ENCODE measurements at regions not wholly inside any gene's neighbourhood (a gene's known extent, or its start where the extent isn't known, plus 50 kb on each side); places are given as distances from the start of the nearest gene placed in this dataset.

- no peak for DNase-seq
These were observed 288.7 kb downstream of the RNF144B start for GRCh38 chr6:18675881-18676280.

DNA sequence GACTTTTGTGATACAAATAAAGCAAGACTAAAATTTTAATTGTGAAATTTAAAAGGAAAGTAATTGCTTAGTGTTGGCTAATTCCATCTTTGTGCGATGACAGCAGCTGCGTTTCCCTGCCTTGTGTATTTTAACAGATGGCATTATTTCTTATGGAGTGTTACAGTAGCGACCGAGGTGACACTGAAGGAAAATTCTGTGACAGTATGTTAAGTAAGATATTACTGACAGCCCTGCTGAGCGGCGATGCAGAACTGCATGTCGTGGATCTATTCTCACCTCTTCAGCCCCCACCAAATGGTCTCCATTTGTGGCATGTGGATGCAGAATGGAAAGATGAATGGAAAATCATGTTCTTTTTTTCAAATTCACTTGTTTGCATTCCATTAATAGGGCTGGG is 289.4 kb downstream of the RNF144B start:
- DNase-seq: no peak

GRCh38 chr6:18680842-18681241 is 293.7 kb downstream of the RNF144B start:
- no peak for DNase-seq

- no peak for DNase-seq
These were observed 294.8 kb downstream of the RNF144B start for GRCh38 chr6:18681832-18682503.

DNA sequence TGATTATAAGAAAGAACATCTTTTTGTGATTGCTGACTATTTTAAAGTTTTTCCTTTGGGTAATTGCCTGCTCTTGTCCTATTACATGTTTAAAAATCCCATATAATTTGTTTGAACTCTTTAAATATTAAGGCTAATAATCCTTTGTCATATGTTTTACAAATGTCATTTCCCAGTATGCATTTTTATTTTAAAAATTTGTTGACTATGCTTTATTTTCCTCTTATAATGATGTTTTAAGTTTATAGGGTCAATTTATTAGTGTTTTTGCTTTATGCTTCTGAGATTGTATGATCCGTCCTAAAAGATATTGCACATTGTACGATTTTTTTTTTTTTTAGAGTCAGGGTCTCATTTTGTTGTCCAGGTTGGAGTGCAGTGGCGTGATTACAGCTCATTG is 297.2 kb downstream of the RNF144B start:
- no peak for DNase-seq

- DNase-seq: no peak
These were observed 306.0 kb downstream of the RNF144B start for GRCh38 chr6:18692929-18693685.

DNA sequence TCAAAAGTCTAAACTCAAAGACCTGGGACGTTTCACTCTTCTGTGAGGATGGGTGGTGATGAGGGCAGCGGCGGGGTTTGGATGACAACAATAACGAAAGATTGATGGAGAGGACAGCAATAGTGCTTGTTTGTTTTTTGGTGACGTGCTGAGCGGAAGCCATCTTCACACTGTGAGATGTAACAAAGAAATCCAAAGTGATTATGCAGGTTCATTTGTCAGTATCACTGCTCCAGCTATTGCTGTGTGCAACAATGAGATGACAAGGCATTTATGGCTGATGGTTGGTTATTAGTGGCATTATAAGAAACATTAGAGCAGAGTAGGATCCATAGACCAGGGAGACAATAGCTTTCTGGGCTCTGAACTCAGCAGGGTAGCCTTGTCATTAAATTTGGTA is 306.7 kb downstream of the RNF144B start:
- no peak for DNase-seq

- no peak for DNase-seq
These were observed 316.4 kb downstream of the RNF144B start for GRCh38 chr6:18703546-18703945.

DNA sequence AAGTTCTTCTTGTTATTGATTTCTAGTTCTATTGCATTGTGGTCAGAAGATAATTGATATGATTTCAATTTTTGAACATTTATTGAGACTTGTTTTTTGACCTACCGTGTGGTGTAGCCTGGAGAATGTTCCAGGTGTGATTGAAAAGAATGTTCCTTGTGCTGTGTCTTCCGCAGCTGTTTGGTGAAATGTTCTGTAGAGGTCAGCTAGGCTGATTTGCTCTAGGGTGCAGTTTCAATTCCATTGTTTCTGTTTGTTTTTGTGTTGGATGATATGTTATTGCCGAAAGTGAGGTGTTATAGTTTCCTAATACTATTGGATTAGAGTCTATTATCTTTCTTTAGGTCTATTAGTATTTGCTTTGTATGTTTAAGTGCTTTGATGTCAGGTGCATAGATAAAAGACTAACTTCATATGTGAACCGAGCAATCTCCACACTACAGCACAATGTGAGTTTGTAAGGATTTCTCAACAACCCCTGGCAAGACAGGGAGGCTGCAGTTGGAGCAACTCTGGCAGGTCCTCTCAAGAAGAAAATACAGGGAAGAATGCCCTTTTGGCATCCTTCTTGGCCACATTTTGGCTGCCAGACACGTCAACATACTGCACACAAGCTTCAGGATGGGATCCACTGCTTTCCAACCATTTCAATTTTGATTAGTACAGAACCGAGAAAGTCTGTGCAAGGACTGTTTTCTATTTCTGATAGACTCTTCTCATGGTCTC is 320.7 kb downstream of the RNF144B start:
- no peak for DNase-seq

DNA sequence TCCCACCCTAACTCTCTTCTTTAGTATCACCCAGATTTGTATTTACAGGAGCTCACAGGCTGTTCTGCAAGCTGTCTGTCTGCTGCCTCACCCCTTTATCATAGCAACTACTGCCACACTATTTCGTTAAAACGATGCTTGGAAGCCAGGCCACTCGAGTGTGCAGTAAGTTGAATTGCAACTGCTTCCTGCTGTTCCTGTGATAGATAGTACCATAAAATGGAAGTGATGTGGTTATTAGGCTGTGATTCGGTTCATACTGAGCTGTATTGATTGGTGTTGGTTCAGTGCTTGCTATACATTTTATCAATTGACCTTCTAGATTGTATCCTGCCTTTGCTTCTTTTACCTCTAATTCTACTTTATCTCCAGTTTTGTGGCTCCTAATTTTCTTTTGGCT is 325.4 kb downstream of the RNF144B start:
- DNase-seq: no peak

- DNase-seq: no peak
These were observed 332.9 kb downstream of the RNF144B start for GRCh38 chr6:18720075-18720474.

- DNase-seq: no peak
These were observed 336.9 kb downstream of the RNF144B start for GRCh38 chr6:18724056-18724455.

GRCh38 chr6:18725449-18725848 is 338.3 kb downstream of the RNF144B start:
- DNase-seq: no peak

DNA sequence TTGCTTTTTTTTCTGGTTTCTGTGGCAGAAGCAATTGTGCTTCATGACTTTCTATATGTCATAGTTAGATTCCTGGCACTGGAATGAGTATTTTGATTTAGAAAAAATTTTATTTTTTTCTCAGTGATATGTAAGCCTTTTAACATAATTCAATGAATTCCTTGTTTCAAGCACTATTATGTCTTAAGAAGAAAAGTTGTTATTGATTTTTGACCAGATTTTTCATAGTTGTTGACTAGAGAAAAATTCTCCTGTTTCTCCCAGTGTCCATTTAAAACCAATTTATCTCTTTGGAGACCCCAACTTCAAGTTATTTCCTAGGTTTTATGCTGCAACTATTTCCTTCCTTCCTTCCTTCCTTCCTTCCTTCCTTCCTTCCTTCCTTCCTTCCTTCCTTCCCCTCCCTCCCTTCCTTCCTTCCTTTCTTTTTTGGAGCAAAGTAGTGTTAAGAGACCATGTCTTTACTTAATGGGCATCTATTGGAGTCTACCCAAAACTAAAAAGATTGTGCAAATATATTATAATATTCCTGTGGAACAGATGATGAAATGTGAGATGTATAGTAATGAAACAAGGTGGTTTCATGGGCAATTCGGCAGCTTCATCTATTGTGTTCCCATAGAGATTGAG is 346.9 kb downstream of the RNF144B start:
- no peak for DNase-seq

- no peak for DNase-seq
These were observed 354.6 kb downstream of the RNF144B start for GRCh38 chr6:18741741-18742140.

GRCh38 chr6:18742406-18742805 is 355.3 kb downstream of the RNF144B start:
- no peak for DNase-seq

- no peak for DNase-seq
These were observed 359.6 kb downstream of the RNF144B start for GRCh38 chr6:18746727-18747126.

DNA sequence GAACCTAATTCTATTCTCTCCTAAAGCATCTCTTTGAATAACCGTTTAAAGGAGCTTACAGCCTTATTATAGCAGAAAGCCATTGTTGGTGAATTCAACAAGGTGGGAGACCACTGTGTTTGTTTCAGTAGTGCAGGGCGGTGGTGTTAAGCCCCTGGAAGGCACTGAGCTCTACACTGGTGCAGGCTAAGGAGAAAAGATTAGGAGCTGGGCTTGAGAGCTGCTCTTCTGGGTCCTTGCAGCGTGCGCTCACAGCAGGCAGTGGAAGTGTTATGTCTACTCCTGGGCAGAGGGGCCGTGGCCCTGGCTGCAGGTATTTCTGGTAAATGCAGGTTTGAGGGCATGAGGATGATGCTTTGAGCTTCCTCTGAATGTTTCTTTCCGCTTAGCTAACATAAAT is 361.2 kb downstream of the RNF144B start:
- no peak for DNase-seq

DNA sequence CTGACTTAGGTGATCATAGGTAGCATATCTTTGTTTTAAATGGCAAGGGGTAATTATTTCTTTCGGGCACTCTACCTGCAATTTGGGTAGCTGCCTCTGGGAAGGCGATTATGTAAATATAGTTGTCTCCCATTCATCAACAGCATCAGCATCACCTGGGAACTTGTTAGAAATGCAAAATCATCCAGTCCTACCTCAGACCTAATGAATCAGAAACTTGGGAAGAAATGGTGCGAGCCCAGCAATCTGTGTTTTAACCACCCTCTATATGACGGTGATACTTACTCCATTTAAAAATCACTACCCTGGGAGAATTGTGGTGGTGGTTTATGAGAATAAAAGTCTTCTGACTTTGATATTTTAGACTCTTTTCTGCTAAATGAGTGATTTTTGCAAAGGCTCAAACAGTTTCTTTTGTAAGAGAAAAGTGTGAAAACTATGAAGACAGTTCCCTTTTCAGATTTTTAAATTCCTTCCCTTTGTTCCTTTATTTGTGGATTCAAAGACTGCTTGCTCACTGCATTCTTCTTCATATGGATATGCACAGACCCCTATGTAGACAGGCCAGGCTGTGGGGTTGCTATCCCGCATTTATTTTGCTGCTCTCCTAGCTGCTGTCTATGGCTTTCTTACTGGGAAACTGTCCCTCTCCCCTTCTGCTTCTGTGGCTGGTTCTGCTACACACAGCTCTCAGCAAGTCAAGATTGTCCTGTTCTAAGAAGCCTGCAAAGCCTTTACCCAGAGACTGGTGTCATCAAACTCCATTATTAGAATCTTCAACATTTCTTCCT is 365.3 kb downstream of the RNF144B start:
- DNase-seq: no peak

- DNase-seq: no peak
These were observed 365.9 kb downstream of the RNF144B start for GRCh38 chr6:18753076-18753475.

GRCh38 chr6:18763086-18763485 is 375.9 kb downstream of the RNF144B start:
- DNase-seq: no peak

DNA sequence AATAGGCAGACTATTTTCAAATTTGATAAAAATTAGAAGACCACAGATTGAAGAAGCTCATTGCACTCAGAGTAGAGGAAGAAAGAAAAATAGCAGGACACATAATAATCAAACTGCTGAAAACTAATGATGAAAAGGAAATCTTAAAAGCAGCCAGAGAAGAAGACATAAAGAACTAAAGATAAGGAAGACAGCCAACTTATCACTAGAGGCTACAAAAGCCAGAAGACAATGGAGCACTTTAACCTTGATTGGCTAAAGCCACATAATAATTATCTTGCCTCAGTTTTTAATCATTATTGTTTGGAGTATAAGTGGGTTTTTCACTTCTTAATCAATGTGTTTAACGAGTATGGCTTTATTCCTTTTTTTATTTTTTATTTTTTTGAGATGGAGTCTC is 397.6 kb downstream of the RNF144B start:
- DNase-seq: no peak
